Neural cell (in vitro differentiated cells): ENCODE measurements at regions not wholly inside any gene's neighbourhood (a gene's known extent, or its start where the extent isn't known, plus 50 kb on each side); places are given as distances from the start of the nearest gene placed in this dataset.
"Not testable (repeated sequence)": the region's sequence is repeated elsewhere in the genome, so short reads cannot be mapped to it uniquely, and the experiment has no call there.

Experiments used
- H2AFZ ChIP-seq: fragments of 200-600, 300-800 bp; sonication (generic), shearing (Covaris generic); 2 replicates; pipeline ENCODE4 v1.6.0; 2014; ENCODE audit warnings: low read depth, mild to moderate bottlenecking, antibody characterized with exemption, low read length, moderate library complexity
- H3F3A ChIP-seq: fragments of 200-600 bp; shearing (Covaris generic); 2 replicates; pipeline ENCODE4 v1.6.1; 2016; ENCODE audit warnings: mild to moderate bottlenecking, moderate library complexity, mixed read lengths, antibody characterized with exemption, low read length; ENCODE audit not compliant: insufficient read depth, poor library complexity, severe bottlenecking
- H3K27ac ChIP-seq: fragments of 200-600, 300-800 bp; sonication (generic), shearing (Covaris generic); 2 replicates; pipeline ENCODE4 v1.5.1; 2014; ENCODE audit warnings: mild to moderate bottlenecking, low read length, moderate library complexity
- H3K27me3 ChIP-seq: fragments of 300-800, 200-600 bp; sonication (generic), shearing (Covaris generic); 2 replicates; pipeline ENCODE4 v1.6.0; 2014; ENCODE audit warnings: mild to moderate bottlenecking, low read depth, low read length, moderate library complexity; ENCODE audit not compliant: insufficient read depth
- H3K36me3 ChIP-seq: fragments of 300-800, 200-600 bp; sonication (generic), shearing (Covaris generic); 2 replicates; pipeline ENCODE4 v1.5.1; 2014; ENCODE audit warnings: mild to moderate bottlenecking, antibody characterized with exemption, low read length, moderate library complexity; ENCODE audit not compliant: insufficient read depth
- H3K4me2 ChIP-seq: fragments of 300-800, 200-600 bp; sonication (generic), shearing (Covaris generic); 2 replicates; pipeline ENCODE4 v1.6.0; 2014; ENCODE audit warnings: mild to moderate bottlenecking, low read length
- H3K4me3 ChIP-seq: fragments of 300-800, 200-600 bp; sonication (generic), shearing (Covaris generic); 2 replicates; pipeline ENCODE4 v1.5.1; 2014; ENCODE audit warnings: mild to moderate bottlenecking, low read length, moderate library complexity
- H3K79me2 ChIP-seq: fragments of 200-600 bp; shearing (Covaris generic); replicated peaks from 2 replicates; pipeline ENCODE4 v1.6.0; 2014; ENCODE audit warnings: mild to moderate bottlenecking, low read length, moderate library complexity; ENCODE audit not compliant: insufficient read depth
- H3K9ac ChIP-seq: fragments of 300-800, 200-600 bp; sonication (generic), shearing (Covaris generic); 2 replicates; pipeline ENCODE4 v1.6.1; 2016; ENCODE audit warnings: mild to moderate bottlenecking, low read length, mixed read lengths
- H3K9me2 ChIP-seq: fragments of 200-600 bp; shearing (Covaris generic); 2 replicates; pipeline ENCODE4 v1.6.1; 2016; ENCODE audit warnings: mild to moderate bottlenecking, low read length, mixed read lengths; ENCODE audit not compliant: insufficient read depth
- H3K9me3 ChIP-seq: fragments of 200-600, 300-800 bp; sonication (generic), shearing (Covaris generic); 2 replicates; pipeline ENCODE4 v1.6.1; 2016; ENCODE audit warnings: mild to moderate bottlenecking, mixed run types, low read length, moderate library complexity, mixed read lengths
- H4K20me1 ChIP-seq: fragments of 200-600 bp; shearing (Covaris generic); 2 replicates; pipeline ENCODE4 v1.6.1; 2016; ENCODE audit warnings: mild to moderate bottlenecking, mixed run types; ENCODE audit not compliant: insufficient read depth
- EZH2 ChIP-seq: fragments of 200-600, 300-800 bp; shearing (Covaris generic), sonication (generic); IDR thresholded peaks from 2 replicates; pipeline ENCODE4 v1.6.1; 2014; ENCODE audit warnings: antibody characterized with exemption, low read length, borderline replicate concordance, mild to moderate bottlenecking; ENCODE audit not compliant: insufficient read depth, poor library complexity, severe bottlenecking
- TAF1 ChIP-seq: IDR thresholded peaks from 2 replicates; pipeline ENCODE4 v1.6.1; 2012; ENCODE audit warnings: low read depth
- TF ChIP-seq, protein P1 (sequence below): fragments of 450-650 bp; IDR thresholded peaks from 2 replicates; pipeline ENCODE4 v1.5.1; 2014; ENCODE audit warnings: antibody characterized with exemption, mild to moderate bottlenecking, moderate library complexity; ENCODE audit not compliant: poor library complexity, severe bottlenecking
- TF ChIP-seq, protein P2 (sequence below): IDR thresholded peaks from 2 replicates; pipeline ENCODE4 v1.6.1; 2012; ENCODE audit warnings: borderline replicate concordance

DNA sequence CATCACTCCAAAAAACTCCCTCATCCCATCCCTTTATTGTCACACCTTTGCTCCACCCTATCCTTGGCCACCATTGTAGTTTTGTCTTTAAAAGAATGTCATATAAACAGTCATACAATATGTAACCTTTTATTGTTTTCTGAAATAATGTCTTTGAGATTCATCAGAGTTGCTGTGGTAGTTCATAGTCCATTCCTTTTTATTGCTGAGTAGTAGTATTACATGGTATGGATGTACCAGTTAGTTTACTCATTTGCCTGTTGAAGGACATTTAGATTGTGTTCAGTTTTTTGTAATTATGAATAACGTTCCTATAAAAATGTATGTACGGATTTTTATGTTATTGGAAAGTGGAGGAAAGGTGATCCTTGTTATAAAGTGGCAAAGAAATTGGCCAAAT, 171.8 kb upstream of the GCFC2 start:
- no peaks in the 10 kb centered on the region for H3K9me2 ChIP-seq
- H3K27ac ChIP-seq = no peak overlapping the region
- TF ChIP-seq, protein P1, sequence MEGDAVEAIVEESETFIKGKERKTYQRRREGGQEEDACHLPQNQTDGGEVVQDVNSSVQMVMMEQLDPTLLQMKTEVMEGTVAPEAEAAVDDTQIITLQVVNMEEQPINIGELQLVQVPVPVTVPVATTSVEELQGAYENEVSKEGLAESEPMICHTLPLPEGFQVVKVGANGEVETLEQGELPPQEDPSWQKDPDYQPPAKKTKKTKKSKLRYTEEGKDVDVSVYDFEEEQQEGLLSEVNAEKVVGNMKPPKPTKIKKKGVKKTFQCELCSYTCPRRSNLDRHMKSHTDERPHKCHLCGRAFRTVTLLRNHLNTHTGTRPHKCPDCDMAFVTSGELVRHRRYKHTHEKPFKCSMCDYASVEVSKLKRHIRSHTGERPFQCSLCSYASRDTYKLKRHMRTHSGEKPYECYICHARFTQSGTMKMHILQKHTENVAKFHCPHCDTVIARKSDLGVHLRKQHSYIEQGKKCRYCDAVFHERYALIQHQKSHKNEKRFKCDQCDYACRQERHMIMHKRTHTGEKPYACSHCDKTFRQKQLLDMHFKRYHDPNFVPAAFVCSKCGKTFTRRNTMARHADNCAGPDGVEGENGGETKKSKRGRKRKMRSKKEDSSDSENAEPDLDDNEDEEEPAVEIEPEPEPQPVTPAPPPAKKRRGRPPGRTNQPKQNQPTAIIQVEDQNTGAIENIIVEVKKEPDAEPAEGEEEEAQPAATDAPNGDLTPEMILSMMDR = no peak
- TF ChIP-seq TAF1 (no peak), EZH2 (no peak)
- TF ChIP-seq, protein P2, sequence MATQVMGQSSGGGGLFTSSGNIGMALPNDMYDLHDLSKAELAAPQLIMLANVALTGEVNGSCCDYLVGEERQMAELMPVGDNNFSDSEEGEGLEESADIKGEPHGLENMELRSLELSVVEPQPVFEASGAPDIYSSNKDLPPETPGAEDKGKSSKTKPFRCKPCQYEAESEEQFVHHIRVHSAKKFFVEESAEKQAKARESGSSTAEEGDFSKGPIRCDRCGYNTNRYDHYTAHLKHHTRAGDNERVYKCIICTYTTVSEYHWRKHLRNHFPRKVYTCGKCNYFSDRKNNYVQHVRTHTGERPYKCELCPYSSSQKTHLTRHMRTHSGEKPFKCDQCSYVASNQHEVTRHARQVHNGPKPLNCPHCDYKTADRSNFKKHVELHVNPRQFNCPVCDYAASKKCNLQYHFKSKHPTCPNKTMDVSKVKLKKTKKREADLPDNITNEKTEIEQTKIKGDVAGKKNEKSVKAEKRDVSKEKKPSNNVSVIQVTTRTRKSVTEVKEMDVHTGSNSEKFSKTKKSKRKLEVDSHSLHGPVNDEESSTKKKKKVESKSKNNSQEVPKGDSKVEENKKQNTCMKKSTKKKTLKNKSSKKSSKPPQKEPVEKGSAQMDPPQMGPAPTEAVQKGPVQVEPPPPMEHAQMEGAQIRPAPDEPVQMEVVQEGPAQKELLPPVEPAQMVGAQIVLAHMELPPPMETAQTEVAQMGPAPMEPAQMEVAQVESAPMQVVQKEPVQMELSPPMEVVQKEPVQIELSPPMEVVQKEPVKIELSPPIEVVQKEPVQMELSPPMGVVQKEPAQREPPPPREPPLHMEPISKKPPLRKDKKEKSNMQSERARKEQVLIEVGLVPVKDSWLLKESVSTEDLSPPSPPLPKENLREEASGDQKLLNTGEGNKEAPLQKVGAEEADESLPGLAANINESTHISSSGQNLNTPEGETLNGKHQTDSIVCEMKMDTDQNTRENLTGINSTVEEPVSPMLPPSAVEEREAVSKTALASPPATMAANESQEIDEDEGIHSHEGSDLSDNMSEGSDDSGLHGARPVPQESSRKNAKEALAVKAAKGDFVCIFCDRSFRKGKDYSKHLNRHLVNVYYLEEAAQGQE = no peak
- H3K4me2 ChIP-seq = no peak overlapping the region
- no peak overlapping the region for H3K9ac ChIP-seq
- H3K4me3 ChIP-seq = no peak overlapping the region
- H3K79me2 ChIP-seq = no peaks in the 10 kb centered on the region
- H3K27me3 ChIP-seq = no peaks in the 10 kb centered on the region
- no peaks in the 10 kb centered on the region for H3F3A ChIP-seq
- no peaks in the 10 kb centered on the region for H3K36me3 ChIP-seq
- no peak overlapping the region for H2AFZ ChIP-seq
- no peaks in the 10 kb centered on the region for H3K9me3 ChIP-seq
- H4K20me1 ChIP-seq = no peaks in the 10 kb centered on the region

DNA sequence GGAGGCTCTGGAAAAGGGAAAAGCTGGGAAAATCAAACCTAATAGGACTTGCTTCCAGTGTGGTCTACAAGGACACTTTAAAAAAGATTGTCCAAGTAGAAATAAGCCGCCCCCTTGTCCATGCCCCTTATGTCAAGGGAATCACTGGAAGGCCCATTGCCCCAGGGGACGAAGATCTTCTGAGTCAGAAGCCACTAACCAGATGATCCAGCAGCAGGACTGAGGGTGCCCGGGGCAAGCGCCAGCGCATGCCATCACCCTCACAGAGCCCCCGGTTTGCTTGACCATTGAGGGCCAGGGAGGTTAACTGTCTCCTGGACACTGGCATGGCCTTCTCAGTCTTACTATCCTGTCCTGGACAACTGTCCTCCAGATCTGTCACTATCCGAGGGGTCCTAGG, 164.9 kb upstream of the GCFC2 start:
- not testable (repeated sequence) for H3K9ac ChIP-seq

DNA sequence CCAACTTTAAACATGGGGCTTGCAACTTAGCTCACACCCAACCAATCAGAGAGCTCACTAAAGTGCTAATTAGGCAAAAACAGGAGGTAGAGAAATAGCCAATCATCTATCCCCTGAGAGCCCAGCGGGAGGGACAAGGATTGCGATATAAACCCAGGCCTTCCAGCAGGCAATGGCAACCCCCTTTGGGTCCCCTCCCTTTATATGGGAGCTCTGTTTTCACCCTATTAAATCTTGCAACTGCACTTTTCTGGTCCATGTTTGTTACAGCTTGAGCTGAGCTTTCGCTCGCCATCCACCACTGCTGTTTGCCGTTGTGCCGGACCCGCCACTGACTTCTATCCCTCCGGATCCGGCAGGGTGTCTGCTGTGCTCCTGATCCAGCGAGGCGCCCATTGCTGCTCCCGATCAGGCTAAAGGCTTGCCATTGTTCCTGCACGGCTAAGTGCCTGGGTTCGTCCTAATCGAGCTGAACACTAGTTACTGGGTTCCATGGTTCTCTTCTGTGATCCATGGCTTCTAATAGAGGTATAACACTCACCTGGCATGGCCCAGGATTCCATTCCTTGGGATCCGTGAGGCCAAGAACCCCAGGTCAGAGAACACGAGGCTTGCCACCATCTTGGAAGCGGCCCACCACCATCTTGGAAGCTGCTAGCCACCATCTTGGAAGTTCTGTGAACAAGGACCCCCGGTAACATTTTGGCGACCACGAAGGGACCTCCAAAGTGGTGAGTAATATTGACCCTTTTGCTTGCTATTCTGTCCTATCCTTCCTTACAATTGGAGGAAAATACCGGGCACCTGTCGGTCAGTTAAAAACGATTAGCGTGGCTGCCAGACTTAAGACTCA, 161.3 kb upstream of the GCFC2 start:
- H3K27ac ChIP-seq, H3K4me2 ChIP-seq, H3K79me2 ChIP-seq, H4K20me1 ChIP-seq, H3K36me3 ChIP-seq, H3K9me2 ChIP-seq, H3F3A ChIP-seq, H3K9me3 ChIP-seq, H3K9ac ChIP-seq, H3K4me3 ChIP-seq, H3K27me3 ChIP-seq, H2AFZ ChIP-seq: not testable (repeated sequence)

More for the DNA sequence above, 164.9 kb upstream of the GCFC2 start:
- H3F3A ChIP-seq, H2AFZ ChIP-seq, H3K4me3 ChIP-seq, H3K79me2 ChIP-seq, H3K27ac ChIP-seq, H3K9me3 ChIP-seq, H3K36me3 ChIP-seq, H3K9me2 ChIP-seq, H4K20me1 ChIP-seq, H3K27me3 ChIP-seq, H3K4me2 ChIP-seq: not testable (repeated sequence)
